CD4-positive, alpha-beta T cell treated with Interleukin-21 for 1 hour (primary cell): ENCODE measurements at regions not wholly inside any gene's neighbourhood (a gene's known extent, or its start where the extent isn't known, plus 50 kb on each side); places are given as distances from the start of the nearest gene placed in this dataset.

Experiments
- DNase-seq: peaks from one replicate; pipeline ENCODE4 v3.0.0-alpha.2; 2020

DNA sequence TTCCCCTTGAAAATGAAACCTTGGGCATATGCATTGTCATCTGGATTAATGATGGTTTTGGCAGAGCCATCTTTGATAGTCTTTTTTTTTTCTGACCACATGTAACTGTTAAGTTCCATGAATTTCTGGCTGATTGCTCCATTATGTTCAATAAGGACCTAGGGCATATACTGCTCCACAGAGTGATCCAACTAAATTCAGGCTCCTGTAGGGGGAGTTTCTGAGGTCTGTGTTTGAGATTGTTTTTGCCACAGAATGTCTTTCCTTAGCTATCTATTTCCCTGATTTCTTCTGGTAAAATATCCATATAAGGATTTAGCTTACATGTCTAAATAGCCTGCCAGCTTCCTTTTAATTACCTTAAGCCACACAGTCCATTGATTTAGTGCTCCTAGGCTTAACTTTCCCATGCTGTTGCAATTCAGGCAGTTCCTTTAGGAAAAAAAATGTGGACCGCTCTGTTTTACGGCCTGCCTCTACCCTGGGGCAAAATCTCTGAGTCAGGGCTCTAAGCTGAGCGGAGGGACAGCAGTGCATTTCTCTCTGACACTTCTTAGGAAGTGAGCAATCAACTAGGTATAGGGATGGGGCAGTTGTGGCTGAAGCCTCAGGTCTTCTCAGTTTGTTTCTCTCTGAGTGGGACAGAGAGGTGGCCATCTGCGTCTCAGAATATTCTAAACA lies 796.2 kb downstream of the NR2F2 start:
- DNase-seq, result no peak

DNA sequence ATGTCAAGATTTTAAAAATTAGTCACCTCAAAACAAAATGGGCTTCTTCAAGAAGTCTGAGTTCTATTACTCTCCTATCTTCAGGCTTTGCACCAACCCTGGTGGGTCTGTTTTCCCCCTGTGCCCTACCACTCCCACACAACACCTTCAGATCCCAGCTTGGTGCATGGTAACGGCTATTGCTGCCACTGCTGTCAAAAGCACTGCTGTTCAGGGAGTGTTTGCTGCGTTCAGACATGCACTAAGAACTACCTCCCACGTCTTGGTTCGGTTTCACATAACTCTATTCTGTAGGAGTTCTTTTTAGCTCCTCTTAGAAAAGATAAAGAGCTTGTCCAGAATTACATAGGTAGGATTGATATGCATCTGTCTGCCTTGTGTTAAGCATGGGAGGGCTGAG lies 799.2 kb downstream of the NR2F2 start:
- DNase-seq, result no peak

DNA sequence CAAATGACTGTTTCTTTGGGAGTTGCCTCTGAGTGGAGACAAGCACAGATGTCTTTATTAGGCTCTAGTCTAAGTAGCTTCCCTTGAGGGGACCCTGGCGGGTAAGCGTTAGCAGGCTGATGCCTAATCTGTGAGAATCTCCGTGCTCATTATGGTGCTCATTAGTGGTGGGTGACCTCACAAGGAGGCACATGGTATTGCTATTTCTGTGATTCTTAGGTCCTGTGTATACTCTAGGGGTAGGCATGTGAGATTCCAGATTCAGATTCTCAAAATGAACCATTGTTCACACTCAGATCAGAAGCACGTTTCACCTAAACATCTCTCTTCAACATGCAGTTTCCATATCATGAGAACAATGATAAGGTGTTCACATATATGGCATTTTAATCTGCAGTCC lies 809.7 kb downstream of the NR2F2 start:
- no peak for DNase-seq

DNA sequence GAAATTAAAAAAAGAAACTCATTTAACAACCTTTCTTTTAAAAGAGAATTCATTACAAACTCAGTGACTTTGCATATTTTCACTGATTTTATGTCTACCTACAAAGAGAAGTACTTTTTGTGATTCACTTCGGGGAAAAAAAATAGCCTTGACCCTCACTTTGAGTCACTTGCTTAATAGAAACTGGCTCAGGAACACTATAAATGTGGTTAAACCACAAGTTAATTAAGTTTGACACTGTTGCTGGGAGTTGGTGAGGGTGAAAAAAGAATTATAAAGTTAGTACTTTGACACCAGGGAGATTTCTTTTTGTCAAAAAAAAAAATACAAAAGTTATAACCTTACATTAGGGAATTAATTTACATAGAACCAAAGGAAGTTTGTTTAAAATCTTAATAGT lies 810.9 kb downstream of the NR2F2 start:
- DNase-seq, result no peak

DNA sequence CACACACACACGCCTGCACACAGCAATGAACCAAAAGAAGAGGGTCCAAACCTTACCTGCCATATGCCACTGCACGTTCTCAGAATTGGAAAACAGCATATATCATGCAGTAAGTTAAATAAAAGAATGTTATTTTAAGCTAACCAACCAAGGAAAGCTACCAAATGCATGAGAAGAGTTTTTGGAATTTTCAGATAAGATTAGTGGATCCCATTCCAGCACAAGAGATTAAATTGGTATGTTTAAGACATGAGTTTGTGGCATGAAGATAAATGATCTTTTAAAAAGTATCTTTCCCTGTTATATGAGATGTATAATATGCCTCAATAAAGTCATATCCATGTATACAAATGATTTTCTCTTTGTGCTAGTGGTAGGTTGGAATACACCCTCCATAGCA lies 811.4 kb downstream of the NR2F2 start:
- no peak for DNase-seq

DNA sequence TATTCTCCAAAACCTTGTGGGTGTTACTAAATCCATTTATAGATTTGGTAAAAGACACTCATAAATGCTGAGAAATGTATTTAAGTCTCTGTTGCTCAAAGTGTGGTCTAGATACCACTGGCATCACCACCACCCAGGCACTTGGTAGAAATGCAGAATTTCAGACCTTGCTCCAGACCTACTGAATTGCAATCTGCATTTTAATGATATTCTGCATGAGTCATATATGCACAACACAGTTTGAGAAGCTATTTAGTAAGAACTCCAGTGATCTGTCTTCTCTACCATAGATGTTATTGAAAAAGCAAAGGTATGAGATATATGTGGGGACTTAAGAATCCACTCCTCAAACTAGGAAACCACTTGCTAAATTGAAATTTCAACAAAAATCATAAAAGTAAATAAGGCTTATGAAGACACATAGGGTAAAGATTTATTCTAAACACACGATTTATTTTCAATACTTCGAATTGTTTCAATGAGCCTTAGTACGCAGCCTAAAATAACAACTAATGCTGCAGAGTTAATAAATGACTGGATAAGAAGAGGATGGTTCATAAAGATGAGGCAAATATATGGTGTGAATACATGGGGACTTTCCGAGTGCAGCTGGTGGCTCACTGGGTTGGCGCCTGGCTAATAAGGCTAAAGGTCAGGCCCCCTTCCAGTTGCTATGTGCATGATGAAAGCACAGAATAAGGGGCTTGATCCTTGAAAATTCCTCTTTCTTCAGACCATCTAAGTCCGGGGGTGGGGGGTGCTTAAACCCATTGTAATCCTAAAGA lies 813.3 kb downstream of the NR2F2 start:
- no peak for DNase-seq

DNA sequence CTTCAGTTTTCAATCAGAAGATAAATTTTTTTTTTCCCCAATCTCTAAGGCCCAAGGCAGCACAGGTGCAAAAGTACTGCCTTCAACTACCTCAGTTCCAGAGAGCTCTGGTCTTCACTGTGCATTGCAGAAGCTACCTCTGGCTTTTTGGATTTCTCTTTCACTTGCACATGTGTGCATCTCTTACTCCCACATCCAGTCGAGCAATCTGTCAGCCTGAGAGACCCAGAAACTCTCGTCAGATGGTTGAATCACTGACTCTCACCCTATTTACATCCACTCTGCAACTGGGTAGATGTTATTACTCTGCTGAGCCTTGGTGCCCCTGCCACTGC lies 813.8 kb downstream of the NR2F2 start:
- DNase-seq, result no peak

DNA sequence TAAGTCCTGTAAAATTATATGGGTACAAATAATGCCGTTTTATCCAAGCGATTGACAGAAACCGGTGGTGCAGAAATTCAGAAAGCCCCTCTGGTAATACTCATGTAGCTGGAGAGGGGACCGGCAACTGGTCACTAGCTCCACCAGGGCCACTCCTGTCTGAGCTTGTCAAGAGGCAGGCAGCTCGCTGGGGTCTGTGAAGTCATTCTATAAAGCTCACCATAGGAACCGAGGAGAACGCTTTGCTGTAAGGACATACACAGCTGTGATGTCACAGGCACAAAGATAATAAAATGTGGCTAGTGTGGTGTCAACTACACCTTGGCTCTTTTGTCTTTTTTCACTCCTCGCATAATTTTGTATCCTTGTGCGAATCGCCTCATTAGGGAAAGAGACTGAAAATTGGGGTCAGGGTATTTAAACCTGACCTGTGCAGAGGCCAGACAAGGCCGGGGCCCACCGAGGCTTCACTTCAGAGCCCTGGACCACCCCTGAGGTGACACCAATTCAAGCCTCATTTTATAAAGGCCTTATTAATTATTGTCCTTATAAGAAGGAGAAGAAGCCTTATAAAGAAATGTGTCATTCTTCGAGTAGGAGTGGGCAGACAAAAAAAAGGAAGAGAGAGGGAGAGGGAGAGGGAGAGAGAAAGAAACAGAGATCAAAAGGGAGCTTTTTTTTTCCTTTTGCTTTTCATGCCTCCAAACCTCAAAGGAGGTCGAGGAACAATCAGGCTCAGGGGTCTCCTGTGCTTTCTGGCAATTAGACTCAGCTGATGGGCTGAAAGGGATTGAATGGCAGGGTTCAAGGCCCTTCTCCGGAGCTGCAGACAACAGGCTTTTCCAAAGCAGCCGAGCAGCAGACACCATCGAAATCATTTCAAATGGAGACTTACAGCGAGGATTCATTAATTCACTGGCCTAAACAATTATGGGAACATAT lies 813.3 kb upstream of the ARRDC4 start:
- DNase-seq, result no peak

DNA sequence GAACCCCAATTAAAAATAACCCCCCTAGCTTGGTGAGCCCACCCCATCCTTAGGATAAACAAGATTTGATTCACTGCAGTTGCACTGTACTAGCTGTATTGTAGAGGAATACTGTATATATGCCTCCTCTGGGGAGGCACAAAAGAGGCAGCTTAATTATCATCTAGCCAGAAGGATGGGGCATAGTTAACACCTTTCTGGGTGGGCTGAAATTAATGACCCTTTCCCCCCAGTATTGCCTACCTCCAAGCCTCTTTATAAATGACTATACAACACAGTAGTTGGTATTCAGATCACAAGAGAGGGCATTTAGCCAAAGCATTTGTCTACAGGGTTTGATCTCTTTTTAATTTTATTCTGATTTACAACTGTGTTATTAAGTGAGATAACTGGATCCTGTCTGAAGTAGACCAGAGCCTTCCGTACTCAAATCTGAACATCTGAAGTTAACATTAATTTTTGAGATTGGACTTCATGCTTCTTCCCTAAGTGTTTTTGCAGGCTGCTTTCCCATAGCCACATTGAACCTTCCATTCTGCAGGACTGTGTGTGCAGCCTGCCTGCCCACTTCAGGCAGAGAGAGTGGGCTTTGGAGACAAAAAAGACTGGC lies 807.0 kb upstream of the ARRDC4 start:
- no peak for DNase-seq

DNA sequence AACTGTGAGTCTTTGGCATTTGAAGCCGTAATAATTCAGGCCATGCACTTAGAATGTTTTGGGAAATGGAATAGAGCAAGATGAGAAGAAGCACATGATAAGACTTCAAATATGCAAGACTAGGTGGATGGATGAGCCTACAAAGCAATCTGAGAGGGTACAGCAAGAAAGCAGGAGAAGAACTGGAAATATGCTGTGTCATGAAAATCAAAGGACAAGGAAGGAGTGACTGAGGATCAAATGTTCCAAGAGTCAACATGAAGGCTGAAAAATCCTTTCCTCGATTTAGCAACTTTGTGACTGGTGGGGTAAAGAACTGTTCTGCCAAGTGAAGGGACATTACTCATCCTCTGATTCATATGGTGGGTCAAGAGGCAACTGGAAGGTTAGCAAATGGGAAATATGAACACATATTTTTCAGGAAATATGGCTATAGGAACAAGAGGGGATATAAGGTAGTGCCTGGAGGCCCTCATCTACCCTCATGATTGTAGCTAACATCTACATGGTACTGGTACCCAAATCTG lies 803.7 kb upstream of the ARRDC4 start:
- DNase-seq, result no peak

DNA sequence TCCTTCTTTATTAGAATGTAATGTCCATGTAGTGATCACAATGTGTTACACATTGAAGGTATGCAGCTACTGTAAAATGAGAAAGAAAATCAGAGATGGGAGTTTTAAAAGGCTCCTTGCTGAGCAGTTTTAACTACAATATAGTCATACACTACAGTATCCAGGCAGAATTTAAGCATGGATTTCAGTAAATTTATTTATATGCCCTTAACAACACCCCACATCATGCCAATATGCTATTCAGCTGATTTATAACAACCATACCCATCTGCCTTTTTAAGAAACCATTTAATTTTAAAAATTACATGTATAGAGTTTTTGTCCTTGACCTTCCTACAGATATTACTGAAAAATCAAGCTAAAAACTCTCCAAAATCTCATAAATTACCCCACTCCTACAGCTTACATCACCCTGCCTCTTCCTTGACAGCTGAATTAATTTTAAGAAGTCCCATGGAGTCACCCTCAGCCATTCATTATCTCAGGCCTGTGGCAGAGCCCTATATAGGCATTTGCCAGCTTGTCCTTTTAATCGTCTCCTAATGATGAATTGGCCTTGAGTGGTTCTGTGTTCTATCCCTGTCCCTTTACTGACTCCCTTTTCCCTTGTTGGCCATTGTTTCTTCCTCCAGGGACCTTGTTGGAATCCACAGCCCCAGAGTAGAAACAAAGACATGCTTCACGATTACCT lies 797.6 kb upstream of the ARRDC4 start:
- DNase-seq, result no peak

DNA sequence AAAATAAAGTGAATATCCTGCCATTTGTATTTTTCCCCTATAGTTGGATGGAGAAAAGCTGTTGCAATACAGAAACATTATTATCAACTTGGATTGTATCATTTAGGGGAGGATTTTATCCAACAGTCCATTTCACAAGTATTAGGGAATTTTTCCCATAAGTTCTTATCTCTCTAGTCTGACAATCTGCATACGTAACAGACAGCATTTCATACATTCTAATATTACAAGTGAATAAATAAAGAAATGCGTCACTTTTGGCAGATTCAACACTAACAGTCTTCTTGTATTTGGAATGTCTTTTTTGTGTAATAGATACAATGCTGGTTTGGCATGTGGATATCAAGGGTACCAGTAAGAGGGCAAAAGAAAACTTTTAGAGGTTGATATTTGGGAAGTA lies 795.3 kb upstream of the ARRDC4 start:
- no peak for DNase-seq

DNA sequence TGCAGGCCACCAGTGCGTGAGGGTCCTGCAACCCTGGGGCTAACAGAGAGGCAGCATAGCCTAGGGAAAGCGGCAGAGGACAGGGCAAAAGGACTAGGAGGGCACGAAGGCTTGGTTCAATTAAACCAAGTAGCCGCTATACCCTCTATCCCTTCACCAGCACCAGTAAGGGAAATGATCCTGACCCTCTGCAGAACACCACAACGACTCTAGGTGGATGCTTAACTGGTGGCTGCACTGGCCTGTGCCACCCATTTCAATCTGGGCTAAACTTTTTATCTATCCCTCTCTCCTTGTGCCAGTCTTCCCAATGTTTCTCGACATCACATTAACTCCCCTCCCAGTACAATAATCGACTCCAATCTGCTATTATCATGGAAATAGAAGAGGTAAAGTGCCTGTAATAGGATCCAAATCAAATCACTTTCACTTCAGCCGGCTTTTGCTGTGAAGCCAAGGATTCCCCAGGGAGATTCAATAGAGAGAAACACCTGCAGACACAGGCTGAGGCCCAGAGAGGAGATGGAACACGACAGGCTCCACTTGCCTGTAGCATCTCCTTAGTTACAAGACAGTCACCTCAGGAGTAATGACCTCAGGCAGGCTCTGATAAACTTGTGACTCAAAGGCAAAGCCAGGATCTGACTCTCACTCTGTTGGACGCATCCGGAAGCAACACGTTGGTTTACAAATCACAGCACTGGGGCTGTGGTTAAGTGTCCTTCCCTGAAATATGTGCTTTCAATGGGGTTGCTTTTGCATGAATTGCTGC lies 791.6 kb upstream of the ARRDC4 start:
- no peak for DNase-seq

DNA sequence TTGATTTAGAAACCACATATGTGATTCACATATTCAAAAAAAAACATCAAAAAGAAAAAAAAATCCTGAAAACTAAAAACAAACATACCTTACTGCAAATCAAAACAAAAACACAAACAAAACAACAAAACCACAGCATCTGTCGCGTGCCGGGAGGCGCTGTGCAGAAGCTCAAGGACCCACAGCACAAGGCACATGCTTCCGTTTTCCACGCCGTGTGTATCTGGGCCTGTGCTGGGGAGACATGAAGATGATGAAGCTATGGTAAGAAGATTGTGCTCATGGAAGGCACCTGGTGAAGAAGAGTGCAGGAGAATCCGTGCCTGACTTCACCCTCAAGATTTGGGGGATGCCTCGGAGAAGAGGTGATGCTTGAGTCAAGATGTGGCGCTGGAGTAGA lies 788.9 kb upstream of the ARRDC4 start:
- DNase-seq, result no peak

DNA sequence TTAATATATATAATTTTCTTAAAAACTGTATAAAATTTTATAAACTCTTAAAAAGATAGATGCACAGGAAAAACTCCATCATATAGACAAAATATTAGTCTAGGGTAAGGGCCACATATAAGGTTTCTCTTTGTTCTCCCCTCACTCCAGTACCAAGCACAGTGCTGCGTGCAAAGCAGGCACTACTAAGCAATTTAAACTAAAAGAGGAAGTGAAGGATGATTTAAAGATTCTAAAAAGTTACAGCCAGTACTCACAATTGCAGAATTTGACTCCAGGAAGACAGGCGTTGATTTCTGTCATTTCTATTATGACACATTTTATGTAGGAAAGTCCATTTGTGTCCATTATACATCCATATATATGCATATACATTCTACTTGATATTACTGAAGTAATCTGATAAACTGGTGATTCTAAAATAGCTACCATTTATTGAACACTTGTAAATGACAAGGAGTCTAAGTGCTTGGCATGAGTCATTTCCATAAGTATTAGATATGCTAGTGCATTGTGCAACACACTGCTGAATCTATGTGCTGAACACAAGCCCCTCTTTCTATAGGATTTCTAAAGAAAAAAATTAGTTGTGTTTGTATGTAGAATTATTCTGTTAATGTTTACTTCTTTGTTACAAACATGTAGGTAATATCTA lies 785.5 kb upstream of the ARRDC4 start:
- no peak for DNase-seq

DNA sequence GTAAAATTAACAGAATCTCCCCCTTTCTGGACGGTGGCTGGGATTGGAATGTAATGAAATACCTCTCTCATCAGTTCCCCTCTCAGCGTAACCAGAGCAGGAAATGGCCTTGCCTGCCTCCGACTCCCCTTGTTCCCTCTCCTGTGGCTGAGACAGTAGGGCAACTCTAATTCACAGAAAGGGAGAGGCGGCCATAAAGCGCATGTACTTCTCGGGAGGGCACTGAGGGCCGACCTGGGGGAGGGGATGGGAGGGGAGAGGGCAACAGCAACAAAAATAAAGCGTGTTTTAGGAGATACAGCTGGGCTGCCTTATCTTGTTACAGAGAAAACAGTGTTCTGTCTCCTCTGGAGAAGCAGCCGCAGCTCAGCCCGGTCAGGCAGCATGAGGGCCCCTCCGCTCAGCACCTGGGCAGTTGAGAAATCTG lies 783.3 kb upstream of the ARRDC4 start:
- no peak for DNase-seq

DNA sequence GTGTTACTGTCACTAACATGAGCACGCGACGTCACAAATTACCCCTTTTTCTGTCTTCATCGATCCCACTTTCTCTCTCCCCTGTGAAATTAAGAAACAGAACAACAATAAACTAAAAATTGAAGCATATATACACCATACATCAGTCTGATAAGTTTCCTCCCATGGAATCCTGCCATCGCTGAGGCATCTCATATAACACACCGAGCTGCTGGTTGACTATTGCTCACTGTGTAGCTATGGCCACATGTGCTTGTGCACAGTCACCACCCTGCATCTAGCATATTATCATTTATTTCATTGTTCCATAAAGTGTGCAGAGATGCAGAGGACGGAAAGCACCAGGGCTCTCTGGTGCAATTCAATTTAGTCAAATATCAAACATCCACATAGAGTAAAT lies 777.9 kb upstream of the ARRDC4 start:
- no peak for DNase-seq

DNA sequence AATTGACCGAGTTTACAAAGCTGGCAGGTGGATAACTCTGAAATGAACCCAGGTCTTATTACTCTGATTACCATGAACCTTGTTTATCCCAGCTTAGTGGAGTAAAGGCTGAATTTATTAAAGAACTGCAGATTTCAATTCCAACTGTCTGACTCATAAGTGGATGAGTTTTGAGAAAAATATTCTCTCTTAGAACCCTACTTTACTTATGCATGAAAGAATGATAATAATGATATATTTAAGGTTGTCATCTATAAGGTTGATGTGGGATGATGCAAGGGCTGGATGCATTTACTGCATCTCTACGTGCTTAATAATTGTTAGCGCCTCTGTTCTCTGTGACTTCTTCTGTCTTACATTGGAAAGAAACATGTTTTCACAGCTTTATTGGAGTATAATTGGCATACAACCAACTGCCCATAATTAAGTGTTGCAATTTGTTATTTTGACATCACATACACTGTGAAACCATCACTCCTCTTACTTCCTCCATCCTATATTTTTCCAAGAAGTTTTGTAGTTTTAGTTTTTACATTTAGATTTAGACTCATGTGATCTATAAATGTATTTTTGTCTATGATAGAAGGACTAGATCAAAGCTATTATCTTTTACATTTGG lies 771.2 kb upstream of the ARRDC4 start:
- no peak for DNase-seq

DNA sequence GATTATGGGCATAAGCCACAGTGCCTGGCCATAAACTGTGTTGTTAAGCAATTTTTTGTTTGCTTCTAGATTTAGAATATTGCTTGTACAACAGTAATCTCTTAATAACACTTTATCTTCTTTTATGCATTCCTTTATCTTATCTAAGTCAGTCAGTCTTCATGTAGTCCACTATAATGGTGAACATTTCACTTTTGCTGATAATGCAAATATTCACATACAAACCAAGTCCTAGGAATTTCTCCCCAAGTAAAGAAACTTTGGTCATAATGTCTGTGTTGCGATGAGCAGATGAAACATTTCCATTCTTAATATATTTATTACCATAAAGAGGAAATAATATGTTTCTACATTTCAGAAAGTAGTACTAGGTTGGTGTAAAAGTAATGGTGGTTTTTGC lies 765.8 kb upstream of the ARRDC4 start:
- no peak for DNase-seq
